Endothelial cell (in vitro differentiated cells): ENCODE measurements at regions not wholly inside any gene's neighbourhood (a gene's known extent, or its start where the extent isn't known, plus 50 kb on each side); places are given as distances from the start of the nearest gene placed in this dataset.

Experiments
- DNase-seq: peaks from one replicate; pipeline ENCODE4 v3.0.0; 2021; ENCODE audit warnings: low spot score
- H3K27ac Mint-ChIP-seq: one replicate; pipeline ENCODE4 v1.8.0; 2021; ENCODE audit warnings: mixed read lengths, inconsistent platforms; ENCODE audit not compliant: unreplicated experiment
- H3K27me3 Mint-ChIP-seq: one replicate; pipeline ENCODE4 v1.8.0; 2021; ENCODE audit warnings: mild to moderate bottlenecking, moderate library complexity, mixed read lengths, inconsistent platforms; ENCODE audit not compliant: unreplicated experiment
- H3K36me3 Mint-ChIP-seq: one replicate; pipeline ENCODE4 v1.8.0; 2021; ENCODE audit warnings: mild to moderate bottlenecking, low read depth, mixed read lengths, inconsistent platforms; ENCODE audit not compliant: unreplicated experiment
- H3K4me1 Mint-ChIP-seq: one replicate; pipeline ENCODE4 v1.8.0; 2021; ENCODE audit warnings: mild to moderate bottlenecking, mixed read lengths, inconsistent platforms; ENCODE audit not compliant: unreplicated experiment
- H3K4me3 Mint-ChIP-seq: one replicate; pipeline ENCODE4 v1.8.0; 2021; ENCODE audit warnings: mild to moderate bottlenecking, mixed read lengths, inconsistent platforms; ENCODE audit not compliant: unreplicated experiment
- H3K9me3 Mint-ChIP-seq: one replicate; pipeline ENCODE4 v1.8.0; 2021; ENCODE audit warnings: mixed read lengths, inconsistent platforms; ENCODE audit not compliant: unreplicated experiment
- CTCF ChIP-seq: fragments of 200-600 bp; sonication (generic); IDR thresholded peaks from one replicate; pipeline ENCODE4 v1.5.0; 2021; ENCODE audit warnings: antibody characterized with exemption; ENCODE audit not compliant: unreplicated experiment

GRCh38 chr16:77610496-77610895 is 111.8 kb upstream of the NUDT7 start:
- Mint-ChIP-seq H3K36me3 (no peaks in the 10 kb centered on the region), H3K27ac (no peak overlapping the region), H3K27me3 (no peaks in the 10 kb centered on the region), H3K4me3 (no peak overlapping the region), H3K9me3 (no peaks in the 10 kb centered on the region), H3K4me1 (no peaks in the 10 kb centered on the region)
- DNase-seq, result no peak
- no peak for TF ChIP-seq CTCF

GRCh38 chr16:77611386-77611785 is 110.9 kb upstream of the NUDT7 start:
- H3K4me1 Mint-ChIP-seq, result no peaks in the 10 kb centered on the region

GRCh38 chr16:77612596-77612995 is 109.7 kb upstream of the NUDT7 start:
- no peaks in the 10 kb centered on the region for H3K4me1 Mint-ChIP-seq
- no peaks in the 10 kb centered on the region for H3K36me3 Mint-ChIP-seq
- H3K27ac Mint-ChIP-seq, result no peak overlapping the region
- no peaks in the 10 kb centered on the region for H3K27me3 Mint-ChIP-seq
- no peaks in the 10 kb centered on the region for H3K9me3 Mint-ChIP-seq
- no peak for TF ChIP-seq CTCF
- DNase-seq, result no peak
- H3K4me3 Mint-ChIP-seq, result no peak overlapping the region

More at GRCh38 chr16:77611386-77611785, 110.9 kb upstream of the NUDT7 start:
- no peaks in the 10 kb centered on the region for H3K27me3 Mint-ChIP-seq
- no peak overlapping the region for H3K27ac Mint-ChIP-seq
- H3K9me3 Mint-ChIP-seq, result no peaks in the 10 kb centered on the region
- H3K4me3 Mint-ChIP-seq, result no peak overlapping the region
- TF ChIP-seq CTCF, result no peak
- no peak for DNase-seq
- no peaks in the 10 kb centered on the region for H3K36me3 Mint-ChIP-seq

- no peak for TF ChIP-seq CTCF
- no peak overlapping the region for H3K4me3 Mint-ChIP-seq
- H3K9me3 Mint-ChIP-seq, result no peaks in the 10 kb centered on the region
- H3K27ac Mint-ChIP-seq, result no peak overlapping the region
- no peak for DNase-seq
- no peaks in the 10 kb centered on the region for H3K27me3 Mint-ChIP-seq
- no peaks in the 10 kb centered on the region for H3K36me3 Mint-ChIP-seq
- no peaks in the 10 kb centered on the region for H3K4me1 Mint-ChIP-seq
These were observed 109.2 kb upstream of the NUDT7 start for GRCh38 chr16:77613095-77613494.

- Mint-ChIP-seq H3K4me3 (no peak overlapping the region), H3K27ac (no peak overlapping the region), H3K27me3 (peaks cover 2% of the 10 kb centered on the region), H3K36me3 (no peaks in the 10 kb centered on the region), H3K4me1 (no peaks in the 10 kb centered on the region), H3K9me3 (no peaks in the 10 kb centered on the region)
- no peak for TF ChIP-seq CTCF
- no peak for DNase-seq
These were observed 104.8 kb upstream of the NUDT7 start for GRCh38 chr16:77617553-77617952.
